NOMO-1 treated with dmso at 0.1 percent for 144 hours (cell line): ENCODE measurements at regions not wholly inside any gene's neighbourhood (a gene's known extent, or its start where the extent isn't known, plus 50 kb on each side); places are given as distances from the start of the nearest gene placed in this dataset.
"Not testable (repeated sequence)": the region's sequence is repeated elsewhere in the genome, so short reads cannot be mapped to it uniquely, and the experiment has no call there.

Source experiments
- DNase-seq: peaks from one replicate; lab custom pipeline; 2025; ENCODE audit not compliant: unreplicated experiment; lab: John Stamatoyannopoulos, UW

- DNase-seq = no peak
These were observed 170.4 kb upstream of the ATP10A start for GRCh38 chr15:26033493-26033892.

- no peak for DNase-seq
These were observed 169.2 kb upstream of the ATP10A start for GRCh38 chr15:26032162-26032846.

GRCh38 chr15:26029586-26029985 lies 166.5 kb upstream of the ATP10A start:
- not testable (repeated sequence) for DNase-seq

- no peak for DNase-seq
These were observed 166.0 kb upstream of the ATP10A start for GRCh38 chr15:26029146-26029545.

GRCh38 chr15:26028086-26028740 lies 165.1 kb upstream of the ATP10A start:
- no peak for DNase-seq

GRCh38 chr15:26026671-26027070 lies 163.5 kb upstream of the ATP10A start:
- DNase-seq = not testable (repeated sequence)

GRCh38 chr15:26024241-26024640 lies 161.1 kb upstream of the ATP10A start:
- DNase-seq = no peak

- no peak for DNase-seq
These were observed 160.6 kb upstream of the ATP10A start for GRCh38 chr15:26023691-26024090.

GRCh38 chr15:26023231-26023630 lies 160.1 kb upstream of the ATP10A start:
- no peak for DNase-seq

GRCh38 chr15:26020871-26021270 lies 157.7 kb upstream of the ATP10A start:
- DNase-seq = no peak

GRCh38 chr15:26017665-26018064 lies 154.5 kb upstream of the ATP10A start:
- DNase-seq = no peak

GRCh38 chr15:26015516-26016075 lies 152.5 kb upstream of the ATP10A start:
- no peak for DNase-seq

GRCh38 chr15:26013981-26014380 lies 150.9 kb upstream of the ATP10A start:
- no peak for DNase-seq

GRCh38 chr15:26011916-26012315 lies 148.8 kb upstream of the ATP10A start:
- no peak for DNase-seq

- no peak for DNase-seq
These were observed 144.0 kb upstream of the ATP10A start for GRCh38 chr15:26007151-26007550.

- DNase-seq = no peak
These were observed 138.1 kb upstream of the ATP10A start for GRCh38 chr15:26001201-26001600.

- DNase-seq = no peak
These were observed 130.4 kb upstream of the ATP10A start for GRCh38 chr15:25993506-25993905.

- DNase-seq = no peak
These were observed 127.1 kb upstream of the ATP10A start for GRCh38 chr15:25990220-25990619.

GRCh38 chr15:25989327-25989726 lies 126.2 kb upstream of the ATP10A start:
- no peak for DNase-seq

- DNase-seq = not testable (repeated sequence)
These were observed 125.6 kb upstream of the ATP10A start for GRCh38 chr15:25988716-25989115.

- no peak for DNase-seq
These were observed 124.5 kb upstream of the ATP10A start for GRCh38 chr15:25987638-25988037.

- no peak for DNase-seq
These were observed 122.0 kb upstream of the ATP10A start for GRCh38 chr15:25985165-25985564.
